Fibroblast of lung (primary cell): ENCODE measurements at regions not wholly inside any gene's neighbourhood (a gene's known extent, or its start where the extent isn't known, plus 50 kb on each side); places are given as distances from the start of the nearest gene placed in this dataset.

Experiments
- EZH2 ChIP-seq: IDR thresholded peaks from 2 replicates; pipeline ENCODE4 v1.5.1; 2012; ENCODE audit warnings: low read length, control low read depth, mild to moderate bottlenecking; ENCODE audit errors: missing control alignments
- TF ChIP-seq, protein P1 (sequence below), 2 donors: IDR thresholded peaks in 1 of 2; conservative IDR thresholded peaks in 1 of 2; 1 replicate in 1 of 2; 2 replicates in 1 of 2; pipeline ENCODE4 v1.5.1; 2011 to 2012; ENCODE audit warnings: low read length in 2 of 2, control low read depth in 1 of 2, inconsistent platforms in 1 of 2, low read depth in 1 of 2, mild to moderate bottlenecking in 1 of 2

DNA sequence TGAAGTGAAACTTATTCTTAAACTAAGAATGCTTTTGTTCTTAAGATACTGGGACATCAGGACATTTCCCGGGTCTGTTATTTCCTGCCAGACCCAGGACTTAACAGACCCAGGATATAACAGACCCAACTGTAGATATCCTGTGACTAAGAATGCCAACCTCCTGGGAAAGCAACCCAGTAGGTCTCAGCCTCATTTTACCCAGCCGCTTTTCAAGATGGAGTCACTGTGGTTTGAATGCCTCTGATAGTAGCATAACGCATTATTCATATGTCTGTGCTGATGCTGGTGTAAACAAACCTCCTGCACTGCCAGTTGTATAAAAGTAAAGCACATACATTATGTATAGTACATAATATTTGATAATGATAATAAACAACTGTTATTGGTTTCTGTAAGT lies 185.8 kb upstream of the GPRIN3 start:
- no peak for TF ChIP-seq EZH2
- TF ChIP-seq, protein P1, sequence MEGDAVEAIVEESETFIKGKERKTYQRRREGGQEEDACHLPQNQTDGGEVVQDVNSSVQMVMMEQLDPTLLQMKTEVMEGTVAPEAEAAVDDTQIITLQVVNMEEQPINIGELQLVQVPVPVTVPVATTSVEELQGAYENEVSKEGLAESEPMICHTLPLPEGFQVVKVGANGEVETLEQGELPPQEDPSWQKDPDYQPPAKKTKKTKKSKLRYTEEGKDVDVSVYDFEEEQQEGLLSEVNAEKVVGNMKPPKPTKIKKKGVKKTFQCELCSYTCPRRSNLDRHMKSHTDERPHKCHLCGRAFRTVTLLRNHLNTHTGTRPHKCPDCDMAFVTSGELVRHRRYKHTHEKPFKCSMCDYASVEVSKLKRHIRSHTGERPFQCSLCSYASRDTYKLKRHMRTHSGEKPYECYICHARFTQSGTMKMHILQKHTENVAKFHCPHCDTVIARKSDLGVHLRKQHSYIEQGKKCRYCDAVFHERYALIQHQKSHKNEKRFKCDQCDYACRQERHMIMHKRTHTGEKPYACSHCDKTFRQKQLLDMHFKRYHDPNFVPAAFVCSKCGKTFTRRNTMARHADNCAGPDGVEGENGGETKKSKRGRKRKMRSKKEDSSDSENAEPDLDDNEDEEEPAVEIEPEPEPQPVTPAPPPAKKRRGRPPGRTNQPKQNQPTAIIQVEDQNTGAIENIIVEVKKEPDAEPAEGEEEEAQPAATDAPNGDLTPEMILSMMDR (conservative IDR thresholded peaks at IDR 0.05 in 1 of 2, IDR thresholded peaks at IDR 0.05 in 1 of 2; ENCODE audit: low read depth in 1 of 2, low read length in 2 of 2): no peak
